Stimulated activated naive B cell treated with anti-CD40 and anti-IgM and Interleukin-4, amounts not matched to agents 10 μg/mL and 1 μg/mL and 100 μg/mL, for 72 hours (primary cell): ENCODE measurements at regions not wholly inside any gene's neighbourhood (a gene's known extent, or its start where the extent isn't known, plus 50 kb on each side); places are given as distances from the start of the nearest gene placed in this dataset.
"Not testable (repeated sequence)": the region's sequence is repeated elsewhere in the genome, so short reads cannot be mapped to it uniquely, and the experiment has no call there.

Source experiments
- ATAC-seq, 2 donors: fragments of 150-1000 bp; cut with Tn5 transposase; replicated peaks; 2 replicates each; pipeline ENCODE4 v1.10.0; 2021; ENCODE audit warnings: moderate library complexity in 1 of 2
- DNase-seq: peaks from one replicate; pipeline ENCODE4 v3.0.0; 2021
- H3K27ac Mint-ChIP-seq: one replicate; pipeline ENCODE4 v1.8.0; 2022; ENCODE audit warnings: mild to moderate bottlenecking, mixed read lengths
- H3K27me3 Mint-ChIP-seq, 2 donors: one replicate each; pipeline ENCODE4 v1.8.0; 2022; ENCODE audit warnings: mixed read lengths in 2 of 2
- H3K36me3 Mint-ChIP-seq, 2 donors: one replicate each; pipeline ENCODE4 v1.8.0; 2022; ENCODE audit warnings: mixed read lengths in 2 of 2, mild to moderate bottlenecking in 1 of 2
- H3K4me1 Mint-ChIP-seq, 2 donors: one replicate each; pipeline ENCODE4 v1.8.0; 2022; ENCODE audit warnings: mixed read lengths in 2 of 2, mild to moderate bottlenecking in 1 of 2
- H3K4me3 Mint-ChIP-seq, 2 donors: one replicate each; pipeline ENCODE4 v1.8.0; 2022; ENCODE audit warnings: mild to moderate bottlenecking in 2 of 2, mixed read lengths in 2 of 2, moderate library complexity in 1 of 2
- H3K9me3 Mint-ChIP-seq, 2 donors: one replicate each; pipeline ENCODE4 v1.8.0; 2022; ENCODE audit warnings: mixed read lengths in 2 of 2, mild to moderate bottlenecking in 1 of 2

- Mint-ChIP-seq H3K36me3 (no peaks in the 10 kb centered on the region), H3K4me1 (no peaks in the 10 kb centered on the region), H3K27ac (no peak overlapping the region), H3K9me3 (peaks cover 3 to 4% of the 10 kb centered on the region in 2 donors), H3K4me3 (no peak overlapping the region), H3K27me3 (no peaks in the 10 kb centered on the region)
- ATAC-seq (no peak), DNase-seq (no peak)
Measured at GRCh38 chr6:86789779-86790411, 147.4 kb upstream of the HTR1E start.

GRCh38 chr6:86782328-86782727, 155.0 kb upstream of the HTR1E start:
- Mint-ChIP-seq H3K4me3 (no peak overlapping the region), H3K27me3 (no peaks in the 10 kb centered on the region), H3K36me3 (no peaks in the 10 kb centered on the region), H3K27ac (no peak overlapping the region), H3K9me3 (no peaks in the 10 kb centered on the region), H3K4me1 (no peaks in the 10 kb centered on the region)
- ATAC-seq: no peak
- no peak for DNase-seq

GRCh38 chr6:86780923-86781322, 156.4 kb upstream of the HTR1E start:
- no peak for DNase-seq
- H3K27ac Mint-ChIP-seq: no peak overlapping the region
- no peaks in the 10 kb centered on the region for H3K36me3 Mint-ChIP-seq
- H3K4me1 Mint-ChIP-seq: no peaks in the 10 kb centered on the region
- ATAC-seq: no peak
- H3K9me3 Mint-ChIP-seq: no peaks in the 10 kb centered on the region
- no peaks in the 10 kb centered on the region for H3K27me3 Mint-ChIP-seq
- no peak overlapping the region for H3K4me3 Mint-ChIP-seq

- Mint-ChIP-seq H3K36me3 (no peaks in the 10 kb centered on the region), H3K27ac (no peak overlapping the region), H3K4me3 (no peak overlapping the region), H3K9me3 (peaks cover 0 to 6% of the 10 kb centered on the region in 2 donors), H3K4me1 (no peaks in the 10 kb centered on the region), H3K27me3 (no peaks in the 10 kb centered on the region)
- no peak for DNase-seq
- no peak for ATAC-seq
Measured at GRCh38 chr6:86775893-86776292, 161.4 kb upstream of the HTR1E start.

- DNase-seq (no peak), ATAC-seq (no peak)
- no peaks in the 10 kb centered on the region for H3K36me3 Mint-ChIP-seq
- H3K4me1 Mint-ChIP-seq: no peaks in the 10 kb centered on the region
- no peak overlapping the region for H3K27ac Mint-ChIP-seq
- H3K9me3 Mint-ChIP-seq: peaks cover 3 to 8% of the 10 kb centered on the region in 2 donors
- H3K4me3 Mint-ChIP-seq: no peak overlapping the region
- H3K27me3 Mint-ChIP-seq: no peaks in the 10 kb centered on the region
Measured at GRCh38 chr6:86765211-86765610, 172.1 kb upstream of the HTR1E start.

GRCh38 chr6:86759953-86760352, 177.4 kb upstream of the HTR1E start:
- H3K27me3 Mint-ChIP-seq, H3K27ac Mint-ChIP-seq, DNase-seq, ATAC-seq, H3K36me3 Mint-ChIP-seq, H3K4me1 Mint-ChIP-seq, H3K4me3 Mint-ChIP-seq: not testable (repeated sequence)
- H3K9me3 Mint-ChIP-seq: peaks cover 13 to 14% of the 10 kb centered on the region in 2 donors

GRCh38 chr6:86756640-86757229, 180.6 kb upstream of the HTR1E start:
- peaks cover 11 to 13% of the 10 kb centered on the region in 2 donors for H3K9me3 Mint-ChIP-seq
- no peaks in the 10 kb centered on the region for H3K27me3 Mint-ChIP-seq
- H3K36me3 Mint-ChIP-seq: no peaks in the 10 kb centered on the region
- ATAC-seq (no peak), DNase-seq (no peak)
- H3K27ac Mint-ChIP-seq: no peak overlapping the region
- H3K4me1 Mint-ChIP-seq: no peaks in the 10 kb centered on the region
- no peak overlapping the region for H3K4me3 Mint-ChIP-seq

- Mint-ChIP-seq H3K9me3 (peaks cover 0 to 2% of the 10 kb centered on the region in 2 donors), H3K4me1 (no peaks in the 10 kb centered on the region), H3K36me3 (no peaks in the 10 kb centered on the region), H3K27me3 (no peaks in the 10 kb centered on the region), H3K4me3 (no peak overlapping the region), H3K27ac (no peak overlapping the region)
- DNase-seq (no peak), ATAC-seq (no peak)
Measured at GRCh38 chr6:86744048-86744447, 193.3 kb upstream of the HTR1E start.

GRCh38 chr6:86738078-86738477, 199.2 kb upstream of the HTR1E start:
- Mint-ChIP-seq H3K27me3 (no peaks in the 10 kb centered on the region), H3K4me3 (no peak overlapping the region), H3K36me3 (no peaks in the 10 kb centered on the region)

GRCh38 chr6:86731631-86732030, 205.7 kb upstream of the HTR1E start:
- not testable (repeated sequence) for H3K4me3 Mint-ChIP-seq, H3K36me3 Mint-ChIP-seq, H3K27me3 Mint-ChIP-seq, H3K4me1 Mint-ChIP-seq, H3K27ac Mint-ChIP-seq, DNase-seq, H3K9me3 Mint-ChIP-seq, ATAC-seq

More at GRCh38 chr6:86738078-86738477, 199.2 kb upstream of the HTR1E start:
- no peak for ATAC-seq
- no peaks in the 10 kb centered on the region for H3K4me1 Mint-ChIP-seq
- H3K9me3 Mint-ChIP-seq: peaks cover 7% of the 10 kb centered on the region in 2 donors
- H3K27ac Mint-ChIP-seq: no peak overlapping the region
- no peak for DNase-seq

- not testable (repeated sequence) for H3K27me3 Mint-ChIP-seq, ATAC-seq, H3K27ac Mint-ChIP-seq, DNase-seq, H3K4me1 Mint-ChIP-seq, H3K4me3 Mint-ChIP-seq, H3K36me3 Mint-ChIP-seq
- H3K9me3 Mint-ChIP-seq: peaks cover 7 to 11% of the 10 kb centered on the region in 2 donors
Measured at GRCh38 chr6:86730772-86731171, 206.6 kb upstream of the HTR1E start.

- Mint-ChIP-seq H3K27me3 (no peaks in the 10 kb centered on the region), H3K36me3 (no peaks in the 10 kb centered on the region), H3K4me1 (no peaks in the 10 kb centered on the region), H3K27ac (no peak overlapping the region), H3K9me3 (peaks cover 7 to 11% of the 10 kb centered on the region in 2 donors), H3K4me3 (no peak overlapping the region)
- DNase-seq (no peak), ATAC-seq (no peak)
Measured at GRCh38 chr6:86730216-86730615, 207.1 kb upstream of the HTR1E start.

- DNase-seq (no peak), ATAC-seq (no peak)
- H3K9me3 Mint-ChIP-seq: peaks cover 6 to 9% of the 10 kb centered on the region in 2 donors
- no peak overlapping the region for H3K4me3 Mint-ChIP-seq
- no peaks in the 10 kb centered on the region for H3K4me1 Mint-ChIP-seq
- no peaks in the 10 kb centered on the region for H3K27me3 Mint-ChIP-seq
- no peaks in the 10 kb centered on the region for H3K36me3 Mint-ChIP-seq
- H3K27ac Mint-ChIP-seq: no peak overlapping the region
Measured at GRCh38 chr6:86728976-86729375, 208.4 kb upstream of the HTR1E start.

GRCh38 chr6:86724695-86725094, 212.6 kb upstream of the HTR1E start:
- Mint-ChIP-seq H3K4me1 (no peaks in the 10 kb centered on the region), H3K9me3 (peaks cover 0 to 1% of the 10 kb centered on the region in 2 donors)
- ATAC-seq: no peak

GRCh38 chr6:86723729-86724128, 213.6 kb upstream of the HTR1E start:
- no peak for DNase-seq

More at GRCh38 chr6:86724695-86725094, 212.6 kb upstream of the HTR1E start:
- no peak for DNase-seq
- Mint-ChIP-seq H3K4me3 (no peak overlapping the region), H3K36me3 (no peaks in the 10 kb centered on the region), H3K27me3 (no peaks in the 10 kb centered on the region), H3K27ac (no peak overlapping the region)

More at GRCh38 chr6:86723729-86724128, 213.6 kb upstream of the HTR1E start:
- Mint-ChIP-seq H3K27ac (no peak overlapping the region), H3K9me3 (peaks cover 0 to 4% of the 10 kb centered on the region in 2 donors), H3K4me1 (no peaks in the 10 kb centered on the region), H3K36me3 (no peaks in the 10 kb centered on the region), H3K27me3 (no peaks in the 10 kb centered on the region), H3K4me3 (no peak overlapping the region)
- no peak for ATAC-seq
